IMR-90 (cell line): ENCODE measurements at regions not wholly inside any gene's neighbourhood (a gene's known extent, or its start where the extent isn't known, plus 50 kb on each side); places are given as distances from the start of the nearest gene placed in this dataset.

Experiments
- ATAC-seq: fragments of 200-7000 bp; cut with Tn5 transposase; 2 replicates; pipeline ENCODE4 v1.9.1; 2020; ENCODE audit warnings: low read depth, mild to moderate bottlenecking, moderate library complexity
- BruUV-seq: library from RNA; stranded (reverse); fragments of 400-500 nt; replicated peaks from 2 replicates; lab custom pipeline; 2021; lab: Mats Ljungman, UMichigan
- CTCF ChIA-PET: fragments of 300-600 bp; formaldehyde crosslinking; extraction: SDS; loops from one replicate; lab custom pipeline; 2021; ENCODE audit warnings: antibody characterized with exemption; lab: Yijun Ruan, JAX
- POLR2A ChIA-PET: fragments of 300-600 bp; sonication (Branson Sonifier 250); formaldehyde crosslinking; loops from one replicate; lab custom pipeline; 2022; ENCODE audit warnings: antibody characterized with exemption; ENCODE audit not compliant: unreplicated experiment; lab: Charles Lee
- DNase-seq: peaks from one replicate; pipeline ENCODE4 v3.0.0; 2013
- H2AFZ ChIP-seq: replicated peaks from 2 replicates; pipeline ENCODE3; 2013; ENCODE audit warnings: low read length, mild to moderate bottlenecking; ENCODE audit not compliant: poor library complexity
- H2AK5ac ChIP-seq: 2 replicates; pipeline ENCODE4 v1.6.1; 2013; ENCODE audit warnings: low read depth, low read length, inconsistent platforms
- H2AK9ac ChIP-seq: replicated peaks from 2 replicates; pipeline ENCODE3; 2013; ENCODE audit warnings: mild to moderate bottlenecking, low read depth, low read length, moderate library complexity; ENCODE audit not compliant: poor library complexity
- H2BK120ac ChIP-seq: 2 replicates; pipeline ENCODE4 v1.6.1; 2013; ENCODE audit warnings: low read depth, low read length, inconsistent platforms
- H2BK15ac ChIP-seq: 3 replicates; pipeline ENCODE4 v1.6.1; 2013; ENCODE audit warnings: low read depth, low read length, inconsistent platforms
- H2BK20ac ChIP-seq: 2 replicates; pipeline ENCODE4 v1.6.1; 2013; ENCODE audit warnings: low read depth, mild to moderate bottlenecking, inconsistent platforms, low read length, moderate library complexity
- H2BK5ac ChIP-seq: 2 replicates; pipeline ENCODE4 v1.6.1; 2013; ENCODE audit warnings: mild to moderate bottlenecking, low read depth, low read length, inconsistent platforms; ENCODE audit not compliant: poor library complexity, severe bottlenecking
- H3K14ac ChIP-seq: replicated peaks from 2 replicates; pipeline ENCODE4 v1.6.1; 2013; ENCODE audit warnings: low read depth, low read length, inconsistent platforms
- H3K18ac ChIP-seq: 2 replicates; pipeline ENCODE4 v1.6.1; 2013; ENCODE audit warnings: low read depth, low read length, control low read depth
- H3K23ac ChIP-seq: 2 replicates; pipeline ENCODE4 v1.6.1; 2013; ENCODE audit warnings: low read depth, low read length, inconsistent platforms
- H3K27ac ChIP-seq: 2 replicates; pipeline ENCODE4 v1.5.1; 2013; ENCODE audit warnings: mild to moderate bottlenecking, control low read depth, low read length; ENCODE audit not compliant: insufficient read depth
- H3K27me3 ChIP-seq: 2 replicates; pipeline ENCODE4 v1.6.1; 2013; ENCODE audit warnings: low read length; ENCODE audit not compliant: control insufficient read depth, insufficient read depth
- H3K36me3 ChIP-seq: 2 replicates; pipeline ENCODE4 v1.6.1; 2013; ENCODE audit warnings: low read length, mixed read lengths; ENCODE audit not compliant: control insufficient read depth, insufficient read depth
- H3K4ac ChIP-seq: 2 replicates; pipeline ENCODE4 v1.6.1; 2013; ENCODE audit warnings: low read depth, low read length, inconsistent platforms
- H3K4me1 ChIP-seq: 2 replicates; pipeline ENCODE4 v1.6.1; 2013; ENCODE audit warnings: low read length, mixed read lengths; ENCODE audit not compliant: control insufficient read depth, insufficient read depth
- H3K4me2 ChIP-seq: 2 replicates; pipeline ENCODE4 v1.6.1; 2013; ENCODE audit warnings: low read depth, mild to moderate bottlenecking, control low read depth, low read length, moderate library complexity
- H3K4me3 ChIP-seq: 2 replicates; pipeline ENCODE4 v1.5.1; 2013; ENCODE audit warnings: low read depth, mild to moderate bottlenecking, control low read depth, low read length, moderate library complexity; ENCODE audit not compliant: insufficient read depth
- H3K56ac ChIP-seq: 2 replicates; pipeline ENCODE4 v1.6.1; 2013; ENCODE audit warnings: low read length, inconsistent platforms; ENCODE audit not compliant: insufficient read depth; ENCODE audit errors: extremely low read depth
- H3K79me1 ChIP-seq, 2 experiments: 2 replicates each; pipeline ENCODE4 v1.6.1; 2013; ENCODE audit warnings: low read length in 2 of 2, inconsistent platforms in 1 of 2, low read depth in 1 of 2
- H3K9ac ChIP-seq: 2 replicates; pipeline ENCODE4 v1.6.1; 2013; ENCODE audit warnings: low read depth, low read length, control low read depth
- H3K9me1 ChIP-seq: 2 replicates; pipeline ENCODE4 v1.6.1; 2013; ENCODE audit warnings: low read length, inconsistent platforms; ENCODE audit not compliant: insufficient read depth
- H3K9me3 ChIP-seq: 2 replicates; pipeline ENCODE4 v1.6.1; 2013; ENCODE audit warnings: low read length; ENCODE audit not compliant: control insufficient read depth, insufficient read depth
- H4K20me1 ChIP-seq: 2 replicates; pipeline ENCODE4 v1.6.1; 2013; ENCODE audit warnings: low read length, inconsistent platforms; ENCODE audit not compliant: insufficient read depth
- H4K5ac ChIP-seq: 2 replicates; pipeline ENCODE4 v1.6.1; 2013; ENCODE audit warnings: mild to moderate bottlenecking, low read depth, low read length, control low read depth
- H4K8ac ChIP-seq, 2 experiments: 2 replicates each; pipeline ENCODE4 v1.6.1; 2013; ENCODE audit warnings: low read depth in 2 of 2, low read length in 2 of 2, control low read depth in 1 of 2, inconsistent platforms in 1 of 2
- H4K91ac ChIP-seq: 2 replicates; pipeline ENCODE4 v1.6.1; 2013; ENCODE audit warnings: low read depth, low read length, inconsistent platforms; ENCODE audit not compliant: insufficient read depth
- BHLHE40 ChIP-seq: fragments of 150-350 bp; IDR thresholded peaks from 2 replicates; pipeline ENCODE4 v1.6.1; 2016; ENCODE audit warnings: mild to moderate bottlenecking, low read depth, low read length
- CEBPB ChIP-seq: IDR thresholded peaks from 2 replicates; pipeline ENCODE4 v1.6.1; 2012; ENCODE audit warnings: low read depth, low read length, improper control_type of control experiment
- CHD1 ChIP-seq: IDR thresholded peaks from 2 replicates; pipeline ENCODE4 v1.6.1; 2012; ENCODE audit warnings: low read depth, low read length, improper control_type of control experiment
- FOS ChIP-seq: fragments of 150-350 bp; IDR thresholded peaks from 2 replicates; pipeline ENCODE4 v1.6.1; 2016; ENCODE audit warnings: low read depth, low read length
- MAZ ChIP-seq: IDR thresholded peaks from 2 replicates; pipeline ENCODE4 v1.6.1; 2012; ENCODE audit warnings: low read depth, mild to moderate bottlenecking, low read length, improper control_type of control experiment, moderate library complexity, borderline replicate concordance
- NFE2L2 ChIP-seq: fragments of 150-350 bp; IDR thresholded peaks from 2 replicates; pipeline ENCODE4 v1.6.1; 2016; ENCODE audit warnings: low read depth, mild to moderate bottlenecking, low read length
- POLR2A ChIP-seq: IDR thresholded peaks from 2 replicates; pipeline ENCODE4 v1.6.1; 2012; ENCODE audit warnings: mild to moderate bottlenecking, low read depth, low read length
- RAD21 ChIP-seq: IDR thresholded peaks from 2 replicates; pipeline ENCODE4 v1.6.1; 2012; ENCODE audit warnings: low read length, improper control_type of control experiment
- RCOR1 ChIP-seq: IDR thresholded peaks from 2 replicates; pipeline ENCODE4 v1.6.1; 2012; ENCODE audit warnings: mild to moderate bottlenecking, low read length, improper control_type of control experiment; ENCODE audit not compliant: insufficient replicate concordance
- RFX5 ChIP-seq: IDR thresholded peaks from 2 replicates; pipeline ENCODE4 v1.8.0; 2012; ENCODE audit warnings: low read depth, mild to moderate bottlenecking, low read length, moderate library complexity
- SMC3 ChIP-seq: fragments of 150-350 bp; IDR thresholded peaks from 2 replicates; pipeline ENCODE4 v1.6.1; 2016; ENCODE audit warnings: low read depth, mild to moderate bottlenecking, antibody characterized with exemption, low read length, moderate library complexity
- WGBS, 2 experiments: methylation state at CpG; one replicate each; pipeline versions ENCODE4 v1.1.5 to v1.1.7; 2013; ENCODE audit warnings: missing lambda C conversion rate in 2 of 2; ENCODE audit not compliant: insufficient read length in 1 of 2; ENCODE audit errors: extremely low coverage in 2 of 2; 5-methylcytosine and 5-hydroxymethylcytosine counted together
- dilution Hi-C: fragments of 300-500 bp; cut with HindIII; formaldehyde crosslinking; loops from one replicate; pipeline ENCODE4 v1.14.3; 2018; ENCODE audit warnings: low sequenced_read_pairs; ENCODE audit not compliant: unreplicated experiment
- in situ Hi-C: fragments of 300-500 bp; cut with MboI; formaldehyde crosslinking; loops from 3 replicates; pipeline ENCODE4 v1.14.3; 2019; ENCODE audit warnings: low sequenced_read_pairs, inconsistent platforms, mixed read lengths
- intact Hi-C: fragments of 100-400 bp; cut with micrococcal nuclease; formaldehyde crosslinking; loops from 2 replicates; pipeline ENCODE4 v1.10.0; 2022
- TF ChIP-seq, protein P1 (sequence below): conservative IDR thresholded peaks from 2 replicates; pipeline ENCODE4 v1.5.1; 2012; ENCODE audit warnings: mild to moderate bottlenecking, low read depth, low read length, improper control_type of control experiment

DNA sequence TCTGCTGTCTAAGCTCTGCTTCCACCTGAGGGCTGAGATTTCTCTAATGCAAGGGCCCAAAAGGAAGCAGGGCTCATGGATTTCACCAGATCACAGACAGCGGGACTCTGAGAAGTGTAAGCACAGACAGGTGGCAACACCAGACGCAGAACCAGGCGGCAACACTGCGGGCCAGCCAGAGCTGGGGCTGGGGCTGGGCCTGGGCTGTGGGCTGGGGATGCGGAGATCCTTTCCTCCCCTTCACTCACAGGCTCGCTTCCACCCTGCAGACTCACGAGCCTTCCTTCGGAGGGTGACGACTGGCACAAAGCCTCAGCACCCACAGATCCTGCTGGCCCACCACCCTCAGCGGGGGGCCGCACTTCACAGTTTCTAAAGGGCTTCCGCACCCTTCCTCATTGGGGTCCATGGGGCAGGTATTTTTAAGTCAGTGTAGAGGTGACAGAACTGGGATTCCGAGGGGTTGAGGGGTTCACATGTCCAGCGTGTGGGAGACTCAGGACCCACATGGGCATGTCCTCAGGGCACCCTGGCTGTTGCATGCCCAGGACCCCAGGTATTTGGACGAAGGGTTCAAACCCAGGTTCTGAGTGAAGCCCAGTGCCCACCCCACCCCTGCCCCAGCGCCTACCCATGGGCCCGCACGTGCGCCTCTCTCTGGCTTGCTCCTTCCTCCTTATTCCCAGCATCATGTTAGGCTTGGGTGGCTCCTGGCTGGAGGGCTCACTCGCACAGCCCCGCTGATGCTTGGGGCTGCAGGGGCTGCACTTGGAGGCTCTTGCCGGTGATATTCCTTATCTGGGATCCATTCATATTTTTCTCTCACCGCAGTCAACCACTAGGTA, 137.3 kb upstream of the GPR12 start (continued):
- no peak for TF ChIP-seq FOS

DNA sequence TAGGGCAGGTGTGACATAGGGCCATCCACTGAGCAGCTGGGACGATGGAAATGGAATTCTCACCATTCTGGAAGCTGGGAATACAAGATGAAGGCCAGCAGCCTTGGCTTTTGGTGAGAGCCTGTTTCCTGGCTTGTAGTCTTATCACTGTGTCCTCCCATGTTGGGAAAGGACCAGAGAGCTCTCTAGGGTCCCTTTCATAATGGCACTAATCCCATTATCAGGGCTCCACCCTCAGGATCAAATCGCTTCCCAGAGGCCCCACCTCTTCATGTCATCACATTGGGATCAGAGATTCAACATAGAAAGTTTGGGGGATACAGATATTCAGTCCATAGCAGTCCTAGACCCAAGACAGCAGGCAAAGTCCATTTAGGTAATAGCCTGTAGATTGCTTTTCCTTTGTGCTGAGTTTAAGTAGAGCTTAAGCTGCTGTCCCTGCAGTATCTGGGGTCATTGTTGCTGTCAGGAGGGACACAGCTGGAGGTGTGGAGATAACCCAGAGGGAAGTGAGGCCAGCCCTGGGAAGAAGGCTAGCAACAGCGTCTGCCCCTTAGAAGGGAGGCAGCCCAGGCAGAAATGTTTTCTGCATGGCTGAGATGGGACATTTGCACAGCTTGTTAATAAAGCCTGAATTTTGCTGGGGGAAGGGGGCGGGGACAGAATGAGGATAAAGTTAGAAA, 136.5 kb upstream of the GPR12 start:
- H3K23ac ChIP-seq = no peak overlapping the region
- H3K36me3 ChIP-seq = no peaks in the 10 kb centered on the region
- no peak overlapping the region for H3K27ac ChIP-seq
- H2AK9ac ChIP-seq = no peak overlapping the region
- intact Hi-C loops (no loop called here), in situ Hi-C loops (loop anchor here (25.0 kb wide), 1 partner anchor 710 kb away; no protein-coding TSS in a partner anchor), dilution Hi-C loops (no loop called here)
- no peak overlapping the region for H4K5ac ChIP-seq
- H2BK20ac ChIP-seq = no peak overlapping the region
- no peak overlapping the region for H2BK5ac ChIP-seq
- ChIA-PET POLR2A (no interaction called here), CTCF (no interaction called here)
- BruUV-seq = no TSS peak
- H3K4me1 ChIP-seq = no peaks in the 10 kb centered on the region
- H3K56ac ChIP-seq = no peak overlapping the region
- no peak overlapping the region for H2BK15ac ChIP-seq
- H3K4me3 ChIP-seq = no peak overlapping the region
- 10% methylated on average over 2 of the region's 4 CpGs; no CpG with 5 or more reads in 1 of the 2 experiments for WGBS, 2 experiments
- H3K9me3 ChIP-seq = no peaks in the 10 kb centered on the region
- H2BK120ac ChIP-seq = no peak overlapping the region
- no peaks in the 10 kb centered on the region for H4K20me1 ChIP-seq
- no peaks in the 10 kb centered on the region for H3K79me1 ChIP-seq
- no peak overlapping the region for H3K18ac ChIP-seq
- no peaks in the 10 kb centered on the region for H3K9me1 ChIP-seq
- DNase-seq (no peak), ATAC-seq (no peak)
- no peak overlapping the region for H2AFZ ChIP-seq
- no peak overlapping the region for H3K9ac ChIP-seq
- no peak overlapping the region for H4K91ac ChIP-seq
- no peak overlapping the region for H3K4ac ChIP-seq
- no peak overlapping the region for H2AK5ac ChIP-seq
- no peak overlapping the region for H3K14ac ChIP-seq
- H3K4me2 ChIP-seq = no peak overlapping the region
- H4K8ac ChIP-seq = no peak overlapping the region
- peaks cover 16% of the 10 kb centered on the region for H3K27me3 ChIP-seq
- TF ChIP-seq RCOR1 (no peak), CEBPB (no peak), MAZ (no peak), SMC3 (no peak), FOS (no peak), NFE2L2 (no peak), RAD21 (no peak), POLR2A (no peak), CHD1 (no peak), RFX5 (no peak), BHLHE40 (no peak)
- TF ChIP-seq, protein P1, sequence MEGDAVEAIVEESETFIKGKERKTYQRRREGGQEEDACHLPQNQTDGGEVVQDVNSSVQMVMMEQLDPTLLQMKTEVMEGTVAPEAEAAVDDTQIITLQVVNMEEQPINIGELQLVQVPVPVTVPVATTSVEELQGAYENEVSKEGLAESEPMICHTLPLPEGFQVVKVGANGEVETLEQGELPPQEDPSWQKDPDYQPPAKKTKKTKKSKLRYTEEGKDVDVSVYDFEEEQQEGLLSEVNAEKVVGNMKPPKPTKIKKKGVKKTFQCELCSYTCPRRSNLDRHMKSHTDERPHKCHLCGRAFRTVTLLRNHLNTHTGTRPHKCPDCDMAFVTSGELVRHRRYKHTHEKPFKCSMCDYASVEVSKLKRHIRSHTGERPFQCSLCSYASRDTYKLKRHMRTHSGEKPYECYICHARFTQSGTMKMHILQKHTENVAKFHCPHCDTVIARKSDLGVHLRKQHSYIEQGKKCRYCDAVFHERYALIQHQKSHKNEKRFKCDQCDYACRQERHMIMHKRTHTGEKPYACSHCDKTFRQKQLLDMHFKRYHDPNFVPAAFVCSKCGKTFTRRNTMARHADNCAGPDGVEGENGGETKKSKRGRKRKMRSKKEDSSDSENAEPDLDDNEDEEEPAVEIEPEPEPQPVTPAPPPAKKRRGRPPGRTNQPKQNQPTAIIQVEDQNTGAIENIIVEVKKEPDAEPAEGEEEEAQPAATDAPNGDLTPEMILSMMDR = no peak
